Natural killer cell treated with Interleukin-12 subunit alpha and Interleukin-12 subunit beta and Interleukin-15 and Interleukin-18, amount 100 ng/mL, for 72 hours (primary cell): ENCODE measurements at regions not wholly inside any gene's neighbourhood (a gene's known extent, or its start where the extent isn't known, plus 50 kb on each side); places are given as distances from the start of the nearest gene placed in this dataset.

Experiments
- ATAC-seq, 2 donors: fragments of 150-1000 bp; cut with Tn5 transposase in 1 of 2; sonication (Bioruptor Pico), chemical (Tn5 transposase) in 1 of 2; 2 replicates each; pipeline ENCODE4 v1.10.0; 2021
- DNase-seq: peaks from one replicate; pipeline ENCODE4 v3.0.0; 2022; ENCODE audit warnings: low spot score
- H3K27ac Mint-ChIP-seq, 2 donors: 1 replicate in 1 of 2; 2 replicates in 1 of 2; pipeline ENCODE4 v1.8.0; 2022; ENCODE audit warnings: mixed read lengths in 2 of 2, mild to moderate bottlenecking in 1 of 2, moderate library complexity in 1 of 2
- H3K27me3 Mint-ChIP-seq, 2 donors: 1 replicate in 1 of 2; 2 replicates in 1 of 2; pipeline ENCODE4 v1.8.0; 2022; ENCODE audit warnings: mixed read lengths in 2 of 2
- H3K36me3 Mint-ChIP-seq: one replicate; pipeline ENCODE4 v1.8.0; 2022; ENCODE audit warnings: mixed read lengths
- H3K4me1 Mint-ChIP-seq, 2 donors: 1 replicate in 1 of 2; 2 replicates in 1 of 2; pipeline ENCODE4 v1.8.0; 2022; ENCODE audit warnings: low read depth in 2 of 2, mixed read lengths in 2 of 2, mild to moderate bottlenecking in 1 of 2
- H3K4me3 Mint-ChIP-seq: one replicate; pipeline ENCODE4 v1.8.0; 2022; ENCODE audit warnings: mixed read lengths
- H3K9me3 Mint-ChIP-seq: 2 replicates; pipeline ENCODE4 v1.8.0; 2022; ENCODE audit warnings: mixed read lengths

DNA sequence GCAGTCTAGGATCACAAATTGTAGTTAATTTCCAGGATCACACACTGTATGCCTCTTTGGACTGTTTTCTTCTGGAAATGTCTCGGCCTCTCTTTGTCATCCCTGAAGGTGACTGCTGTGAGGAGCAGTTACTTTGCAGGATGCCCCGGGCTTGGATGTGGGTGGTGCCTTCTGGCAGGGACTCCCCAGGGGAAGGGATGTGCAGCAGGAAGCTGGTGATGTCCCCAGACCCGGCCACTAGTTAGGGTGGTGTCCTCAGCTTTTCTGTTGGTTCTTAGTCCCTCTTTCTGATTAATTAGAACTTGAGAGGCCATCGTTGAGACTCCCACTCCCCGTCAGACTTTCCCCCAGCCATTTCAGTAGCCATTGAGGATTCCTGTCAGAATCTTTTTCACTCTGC is 286.6 kb upstream of the HDAC4 start:
- Mint-ChIP-seq H3K27ac (no peak overlapping the region), H3K4me3 (no peak overlapping the region), H3K9me3 (no peaks in the 10 kb centered on the region), H3K36me3 (no peaks in the 10 kb centered on the region), H3K4me1 (no peaks in the 10 kb centered on the region), H3K27me3 (peaks cover 31 to 34% of the 10 kb centered on the region in 2 donors)
- ATAC-seq (no peak), DNase-seq (peak; percentile 35)

GRCh38 chr2:239685965-239686364 is 285.1 kb upstream of the HDAC4 start:
- no peak for ATAC-seq
- peaks cover 39 to 49% of the 10 kb centered on the region in 2 donors for H3K27me3 Mint-ChIP-seq

DNA sequence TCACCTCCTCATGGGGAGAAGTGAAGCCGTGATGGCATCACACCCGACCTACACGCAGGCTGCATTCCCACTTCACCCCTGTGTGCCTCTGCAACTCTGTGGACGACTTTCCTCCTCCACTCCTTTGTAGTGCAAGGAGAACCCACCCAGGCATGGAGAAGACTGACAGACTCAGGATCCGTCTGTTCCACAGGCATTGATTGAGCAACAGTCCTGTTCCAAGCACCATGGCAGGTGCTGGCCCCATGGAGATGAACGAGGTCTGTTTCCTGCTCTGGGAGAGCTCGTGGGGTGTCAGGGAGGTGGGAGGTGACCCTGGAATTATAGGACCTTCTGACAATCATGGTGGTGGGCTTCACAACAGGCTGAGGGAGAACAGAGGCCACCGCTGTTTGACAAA is 284.7 kb upstream of the HDAC4 start:
- H3K4me1 Mint-ChIP-seq = no peaks in the 10 kb centered on the region
- no peaks in the 10 kb centered on the region for H3K36me3 Mint-ChIP-seq
- DNase-seq (no peak), ATAC-seq (no peak)
- H3K4me3 Mint-ChIP-seq = no peak overlapping the region
- no peaks in the 10 kb centered on the region for H3K9me3 Mint-ChIP-seq
- peaks cover 41 to 49% of the 10 kb centered on the region in 2 donors for H3K27me3 Mint-ChIP-seq
- H3K27ac Mint-ChIP-seq = no peak overlapping the region

More at GRCh38 chr2:239685965-239686364, 285.1 kb upstream of the HDAC4 start:
- no peaks in the 10 kb centered on the region for H3K4me1 Mint-ChIP-seq
- DNase-seq = no peak
- H3K36me3 Mint-ChIP-seq = no peaks in the 10 kb centered on the region
- H3K27ac Mint-ChIP-seq = no peak overlapping the region
- no peaks in the 10 kb centered on the region for H3K9me3 Mint-ChIP-seq
- H3K4me3 Mint-ChIP-seq = no peak overlapping the region

DNA sequence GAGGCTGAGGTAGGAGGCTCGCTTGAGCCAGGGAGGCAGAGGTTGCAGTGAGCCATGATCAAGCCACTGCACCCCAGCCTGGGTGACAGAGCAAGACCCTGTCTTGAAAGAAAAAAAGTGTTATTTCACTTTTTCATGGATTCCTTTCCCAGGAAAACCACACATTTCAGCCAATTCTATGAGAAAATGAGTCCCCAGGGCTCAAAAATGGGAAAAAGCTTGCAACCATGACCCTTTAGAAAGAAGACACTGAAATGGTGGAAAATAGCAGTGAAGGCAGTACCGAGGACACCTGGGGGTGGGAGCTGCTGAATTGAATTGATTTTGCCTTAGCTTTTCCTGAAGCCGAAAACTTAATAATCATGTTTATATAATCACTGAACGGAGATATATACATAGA is 284.2 kb upstream of the HDAC4 start:
- ATAC-seq = no peak
- Mint-ChIP-seq H3K36me3 (no peaks in the 10 kb centered on the region), H3K27ac (no peak overlapping the region), H3K9me3 (no peaks in the 10 kb centered on the region), H3K4me3 (no peak overlapping the region), H3K4me1 (no peaks in the 10 kb centered on the region), H3K27me3 (peaks cover 43 to 49% of the 10 kb centered on the region in 2 donors)
- DNase-seq = no peak

- Mint-ChIP-seq H3K27ac (no peak overlapping the region), H3K9me3 (no peaks in the 10 kb centered on the region), H3K36me3 (no peaks in the 10 kb centered on the region), H3K4me1 (no peaks in the 10 kb centered on the region), H3K4me3 (no peak overlapping the region), H3K27me3 (peaks cover 44 to 50% of the 10 kb centered on the region in 2 donors)
- no peak for ATAC-seq
- DNase-seq = no peak
Measured at GRCh38 chr2:239684271-239684810, 283.5 kb upstream of the HDAC4 start.

DNA sequence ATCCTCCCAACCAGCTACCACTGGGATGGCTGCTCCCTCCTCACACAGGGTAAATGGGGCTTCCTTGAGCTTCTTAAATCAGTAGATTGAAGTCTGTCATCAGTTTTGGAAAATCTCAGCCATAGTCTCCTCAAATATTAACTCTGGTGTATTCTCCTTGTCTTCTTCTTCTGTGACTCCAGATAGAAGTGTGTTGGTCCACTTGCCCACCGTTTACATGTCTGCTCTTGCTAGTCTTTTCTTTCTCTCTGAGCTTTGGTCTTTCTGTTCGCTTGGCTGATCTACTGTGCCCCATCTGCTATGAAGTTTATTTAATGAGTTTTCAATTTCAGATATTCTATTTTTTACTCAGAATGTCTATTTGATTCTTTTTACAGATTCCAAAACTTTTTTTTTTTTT is 281.7 kb upstream of the HDAC4 start:
- ATAC-seq (no peak), DNase-seq (no peak)
- no peak overlapping the region for H3K4me3 Mint-ChIP-seq
- no peaks in the 10 kb centered on the region for H3K36me3 Mint-ChIP-seq
- peaks cover 38 to 51% of the 10 kb centered on the region in 2 donors for H3K27me3 Mint-ChIP-seq
- no peak overlapping the region for H3K27ac Mint-ChIP-seq
- no peaks in the 10 kb centered on the region for H3K4me1 Mint-ChIP-seq
- no peaks in the 10 kb centered on the region for H3K9me3 Mint-ChIP-seq

DNA sequence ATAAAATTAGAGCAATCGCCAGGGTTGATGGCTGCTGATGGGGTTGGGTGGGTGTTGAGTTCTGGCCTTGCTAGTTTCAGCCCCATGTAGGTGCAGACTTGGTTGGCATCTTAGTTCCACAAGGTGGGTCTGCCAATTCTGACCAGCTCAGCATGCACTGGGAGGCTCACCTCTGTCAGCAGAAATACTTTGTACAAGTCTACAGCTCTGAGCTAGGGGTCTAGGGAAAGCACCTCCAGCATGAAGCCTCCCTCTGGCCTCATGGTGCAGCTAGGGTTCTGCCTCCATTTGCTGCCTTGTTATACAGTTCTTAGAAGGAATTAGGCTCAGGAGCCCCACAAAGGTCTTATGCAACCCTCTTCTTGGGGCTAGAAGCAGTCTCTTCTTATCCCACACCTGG is 278.9 kb upstream of the HDAC4 start:
- H3K27ac Mint-ChIP-seq = no peak overlapping the region
- DNase-seq (peak; percentile 52), ATAC-seq (no peak)
- H3K4me3 Mint-ChIP-seq = no peak overlapping the region
- no peaks in the 10 kb centered on the region for H3K36me3 Mint-ChIP-seq
- H3K4me1 Mint-ChIP-seq = no peaks in the 10 kb centered on the region
- peaks cover 32 to 43% of the 10 kb centered on the region in 2 donors for H3K27me3 Mint-ChIP-seq
- no peaks in the 10 kb centered on the region for H3K9me3 Mint-ChIP-seq

DNA sequence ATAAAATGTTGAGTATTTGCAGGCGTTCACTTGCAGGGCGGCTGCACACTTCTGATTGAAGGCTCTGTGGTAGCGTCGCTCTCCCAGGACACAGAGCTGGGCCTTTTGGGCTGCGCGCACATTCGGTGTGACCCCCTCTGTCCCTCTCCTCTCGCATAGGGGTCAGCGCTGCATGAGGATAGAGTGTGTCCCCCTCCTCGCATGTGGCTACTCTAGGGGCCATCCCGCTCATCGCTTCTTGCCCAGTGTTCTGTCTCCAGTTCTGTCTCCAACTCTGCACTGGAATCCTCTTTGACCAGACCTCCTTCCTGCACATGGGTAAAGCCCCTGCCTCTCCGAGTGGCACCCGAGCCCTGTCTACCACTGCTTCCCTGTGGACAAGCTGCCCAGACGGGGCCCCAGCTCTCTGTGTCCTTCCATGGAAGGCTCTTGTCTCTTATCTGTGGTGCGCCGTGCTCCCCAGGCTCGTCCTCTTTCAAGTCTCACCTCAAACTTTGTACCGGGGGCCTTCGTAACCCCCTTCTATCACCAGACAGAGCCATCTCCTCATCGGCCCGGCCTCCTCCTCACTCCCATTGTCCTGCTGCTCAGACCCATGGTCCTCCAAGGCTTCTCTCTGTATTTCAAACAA is 278.0 kb upstream of the HDAC4 start:
- no peaks in the 10 kb centered on the region for H3K9me3 Mint-ChIP-seq
- H3K4me3 Mint-ChIP-seq = no peak overlapping the region

GRCh38 chr2:239678186-239678490 is 277.3 kb upstream of the HDAC4 start:
- H3K27me3 Mint-ChIP-seq = peaks cover 21 to 29% of the 10 kb centered on the region in 2 donors
- no peaks in the 10 kb centered on the region for H3K36me3 Mint-ChIP-seq
- DNase-seq = no peak
- no peak overlapping the region for H3K4me3 Mint-ChIP-seq
- no peak overlapping the region for H3K27ac Mint-ChIP-seq
- no peak for ATAC-seq
- no peaks in the 10 kb centered on the region for H3K9me3 Mint-ChIP-seq
- no peaks in the 10 kb centered on the region for H3K4me1 Mint-ChIP-seq

More for the DNA sequence above, 278.0 kb upstream of the HDAC4 start:
- ATAC-seq = no peak
- H3K36me3 Mint-ChIP-seq = no peaks in the 10 kb centered on the region
- H3K27me3 Mint-ChIP-seq = peaks cover 22 to 34% of the 10 kb centered on the region in 2 donors
- peak; percentile 47 for DNase-seq
- no peaks in the 10 kb centered on the region for H3K4me1 Mint-ChIP-seq
- H3K27ac Mint-ChIP-seq = no peak overlapping the region

- H3K4me3 Mint-ChIP-seq = no peak overlapping the region
- no peaks in the 10 kb centered on the region for H3K4me1 Mint-ChIP-seq
- ATAC-seq (peak; percentile 19 to 26), DNase-seq (peak; percentile 59)
- H3K27ac Mint-ChIP-seq = no peak overlapping the region
- H3K36me3 Mint-ChIP-seq = no peaks in the 10 kb centered on the region
- H3K27me3 Mint-ChIP-seq = peaks cover 17 to 24% of the 10 kb centered on the region in 2 donors
- no peaks in the 10 kb centered on the region for H3K9me3 Mint-ChIP-seq
Measured at GRCh38 chr2:239677453-239678185, 276.8 kb upstream of the HDAC4 start.

- no peaks in the 10 kb centered on the region for H3K9me3 Mint-ChIP-seq
- no peak for ATAC-seq
- H3K36me3 Mint-ChIP-seq = no peaks in the 10 kb centered on the region
- no peak overlapping the region for H3K27ac Mint-ChIP-seq
- DNase-seq = no peak
- H3K4me3 Mint-ChIP-seq = no peak overlapping the region
- H3K27me3 Mint-ChIP-seq = peaks cover 12 to 17% of the 10 kb centered on the region in 2 donors
- no peaks in the 10 kb centered on the region for H3K4me1 Mint-ChIP-seq
Measured at GRCh38 chr2:239676716-239677452, 276.1 kb upstream of the HDAC4 start.

- Mint-ChIP-seq H3K27ac (no peak overlapping the region), H3K9me3 (no peaks in the 10 kb centered on the region)
Measured at GRCh38 chr2:239675826-239676715, 275.3 kb upstream of the HDAC4 start.

More at GRCh38 chr2:239675826-239676715, 275.3 kb upstream of the HDAC4 start:
- peak; percentile 52 for DNase-seq
- no peak for ATAC-seq
- no peaks in the 10 kb centered on the region for H3K36me3 Mint-ChIP-seq
- no peaks in the 10 kb centered on the region for H3K4me1 Mint-ChIP-seq
- no peak overlapping the region for H3K4me3 Mint-ChIP-seq
- H3K27me3 Mint-ChIP-seq = peaks cover 8% of the 10 kb centered on the region in 2 donors
